ENCODE measurements at regions not wholly inside any gene's neighbourhood (a gene's known extent, or its start where the extent isn't known, plus 50 kb on each side); places are given as distances from the start of the nearest gene placed in this dataset.
A peak's percentile ranks its signal among the peaks of the same experiment; 100 is the strongest.
"Not testable (repeated sequence)": the region's sequence is repeated elsewhere in the genome, so short reads cannot be mapped to it uniquely, and the experiment has no call there.

GRCh38 chr12:11540156-11540555 lies 109.3 kb upstream of the ETV6 start:
- DNase-seq = no peak

- DNase-seq = no peak
Measured at GRCh38 chr12:11540615-11541310, 108.7 kb upstream of the ETV6 start.

- DNase-seq = no peak
Measured at GRCh38 chr12:11542599-11542998, 106.9 kb upstream of the ETV6 start.

GRCh38 chr12:11543457-11544158 lies 105.9 kb upstream of the ETV6 start:
- no peak for DNase-seq

- DNase-seq = peak; percentile 2
Measured at GRCh38 chr12:11545484-11546330, 103.8 kb upstream of the ETV6 start.

GRCh38 chr12:11546582-11547270 lies 102.7 kb upstream of the ETV6 start:
- not testable (repeated sequence) for DNase-seq

GRCh38 chr12:11547271-11547646 lies 102.2 kb upstream of the ETV6 start:
- DNase-seq = not testable (repeated sequence)

GRCh38 chr12:11549119-11549518 lies 100.4 kb upstream of the ETV6 start:
- no peak for DNase-seq

- DNase-seq = no peak
Measured at GRCh38 chr12:11553871-11554533, 95.5 kb upstream of the ETV6 start.

- no peak for DNase-seq
Measured at GRCh38 chr12:11555195-11555594, 94.3 kb upstream of the ETV6 start.

GRCh38 chr12:11555743-11556625 lies 93.5 kb upstream of the ETV6 start:
- no peak for DNase-seq

GRCh38 chr12:11556682-11557081 lies 92.8 kb upstream of the ETV6 start:
- DNase-seq = no peak

- no peak for DNase-seq
Measured at GRCh38 chr12:11559626-11560340, 89.7 kb upstream of the ETV6 start.

- DNase-seq = no peak
Measured at GRCh38 chr12:11561411-11561810, 88.1 kb upstream of the ETV6 start.

- DNase-seq = no peak
Measured at GRCh38 chr12:11563785-11564739, 85.4 kb upstream of the ETV6 start.

- DNase-seq = no peak
Measured at GRCh38 chr12:11564984-11565651, 84.4 kb upstream of the ETV6 start.

- DNase-seq = no peak
Measured at GRCh38 chr12:11565752-11566151, 83.7 kb upstream of the ETV6 start.

GRCh38 chr12:11568155-11568761 lies 81.2 kb upstream of the ETV6 start:
- no peak for DNase-seq

Data from NK-92 treated with Interleukin-12 subunit alpha and Interleukin-12 subunit beta, amount 100 ng/mL, for 24 hours (cell line).